Loucy (cell line): ENCODE measurements at regions not wholly inside any gene's neighbourhood (a gene's known extent, or its start where the extent isn't known, plus 50 kb on each side); places are given as distances from the start of the nearest gene placed in this dataset.

Experiments used
- H2AFZ ChIP-seq: fragments of 200-600 bp; sonication (generic); 2 replicates; pipeline ENCODE4 v1.6.0; 2016; ENCODE audit warnings: antibody characterized with exemption, mild to moderate bottlenecking, low read length, moderate library complexity
- H3F3A ChIP-seq: fragments of 200-600 bp; 2 replicates; pipeline ENCODE4 v1.6.0; 2016; ENCODE audit warnings: antibody characterized with exemption, low read depth, mild to moderate bottlenecking
- H3K27me3 ChIP-seq: fragments of 200-600 bp; sonication (generic); 2 replicates; pipeline ENCODE4 v1.6.1; 2014; ENCODE audit warnings: low read length, mild to moderate bottlenecking; ENCODE audit not compliant: insufficient read depth, poor library complexity, severe bottlenecking
- H3K36me3 ChIP-seq: fragments of 200-600 bp; sonication (generic); 2 replicates; pipeline ENCODE4 v1.6.1; 2016; ENCODE audit warnings: low read length; ENCODE audit not compliant: insufficient read depth
- H3K4me1 ChIP-seq: fragments of 200-600 bp; sonication (generic); 2 replicates; pipeline ENCODE4 v1.5.1; 2014; ENCODE audit warnings: low read length, mild to moderate bottlenecking; ENCODE audit not compliant: insufficient read depth, poor library complexity, severe bottlenecking
- H3K4me2 ChIP-seq: fragments of 200-600 bp; sonication (generic); 2 replicates; pipeline ENCODE4 v1.6.0; 2014; ENCODE audit warnings: antibody characterized with exemption, low read length, low read depth, mild to moderate bottlenecking; ENCODE audit not compliant: poor library complexity, severe bottlenecking
- H3K4me3 ChIP-seq: fragments of 200-600 bp; sonication (generic); 2 replicates; pipeline ENCODE4 v1.5.1; 2014; ENCODE audit warnings: low read length, mild to moderate bottlenecking, mixed read lengths; ENCODE audit not compliant: poor library complexity, severe bottlenecking
- H3K79me2 ChIP-seq: fragments of 200-600 bp; sonication (generic); 2 replicates; pipeline ENCODE4 v1.6.1; 2014; ENCODE audit warnings: low read length; ENCODE audit not compliant: insufficient read depth
- H3K9ac ChIP-seq: fragments of 200-600 bp; sonication (generic); 2 replicates; pipeline ENCODE4 v1.6.0; 2014; ENCODE audit warnings: mild to moderate bottlenecking, low read depth, low read length, moderate library complexity; ENCODE audit not compliant: poor library complexity, severe bottlenecking
- H3K9me2 ChIP-seq: fragments of 200-600 bp; sonication (generic); replicated peaks from 2 replicates; pipeline ENCODE4 v1.6.1; 2016; ENCODE audit warnings: low read depth, low read length, mixed read lengths
- H3K9me3 ChIP-seq: fragments of 200-600 bp; sonication (generic); 2 replicates; pipeline ENCODE4 v1.6.1; 2014; ENCODE audit warnings: mild to moderate bottlenecking, antibody characterized with exemption, low read length, low read depth; ENCODE audit not compliant: insufficient read depth
- H4K20me1 ChIP-seq: fragments of 200-600 bp; sonication (generic); 2 replicates; pipeline ENCODE4 v1.6.0; 2014; ENCODE audit warnings: antibody characterized with exemption, low read length, mild to moderate bottlenecking; ENCODE audit not compliant: insufficient read depth, poor library complexity, severe bottlenecking
- CTCF ChIP-seq: fragments of 200-600 bp; sonication (generic); conservative IDR thresholded peaks from 2 replicates; pipeline ENCODE4 v1.5.1; 2014; ENCODE audit warnings: mild to moderate bottlenecking, antibody characterized with exemption, low read length
- EZH2phosphoT487 ChIP-seq: fragments of 200-600 bp; IDR thresholded peaks from 2 replicates; pipeline ENCODE4 v1.6.1; 2018; ENCODE audit warnings: antibody characterized with exemption, mild to moderate bottlenecking, moderate library complexity, borderline replicate concordance

- no peaks in the 10 kb centered on the region for H3K36me3 ChIP-seq
- H3K4me3 ChIP-seq = no peak overlapping the region
- H3K4me1 ChIP-seq = no peaks in the 10 kb centered on the region
- no peaks in the 10 kb centered on the region for H3K27me3 ChIP-seq
- TF ChIP-seq EZH2phosphoT487 (no peak), CTCF (no peak)
- H3K9me2 ChIP-seq = no peaks in the 10 kb centered on the region
- no peak overlapping the region for H3K9ac ChIP-seq
- H3F3A ChIP-seq = no peaks in the 10 kb centered on the region
- H3K4me2 ChIP-seq = no peak overlapping the region
- H2AFZ ChIP-seq = no peak overlapping the region
- H3K9me3 ChIP-seq = no peaks in the 10 kb centered on the region
- H4K20me1 ChIP-seq = no peaks in the 10 kb centered on the region
- H3K79me2 ChIP-seq = no peaks in the 10 kb centered on the region
Observed at GRCh38 chr15:36291501-36291900, 287.9 kb upstream of the CDIN1 start.

GRCh38 chr15:36294359-36294758 is 285.1 kb upstream of the CDIN1 start:
- no peaks in the 10 kb centered on the region for H3K9me3 ChIP-seq
- no peak overlapping the region for H3K4me2 ChIP-seq
- H3K9ac ChIP-seq = no peak overlapping the region
- TF ChIP-seq EZH2phosphoT487 = no peak
- no peak for TF ChIP-seq CTCF
- H3K4me1 ChIP-seq = no peaks in the 10 kb centered on the region
- no peaks in the 10 kb centered on the region for H3K9me2 ChIP-seq
- H4K20me1 ChIP-seq = no peaks in the 10 kb centered on the region
- H3K27me3 ChIP-seq = no peaks in the 10 kb centered on the region
- H2AFZ ChIP-seq = no peak overlapping the region
- H3K79me2 ChIP-seq = no peaks in the 10 kb centered on the region
- no peak overlapping the region for H3K4me3 ChIP-seq
- no peaks in the 10 kb centered on the region for H3K36me3 ChIP-seq
- no peaks in the 10 kb centered on the region for H3F3A ChIP-seq

GRCh38 chr15:36301947-36302346 is 277.5 kb upstream of the CDIN1 start:
- H3K79me2 ChIP-seq = no peaks in the 10 kb centered on the region
- no peaks in the 10 kb centered on the region; the same call in 1 of the 2 replicates for H3K9me3 ChIP-seq
- no peaks in the 10 kb centered on the region for H3F3A ChIP-seq
- no peaks in the 10 kb centered on the region for H3K36me3 ChIP-seq
- H4K20me1 ChIP-seq = no peaks in the 10 kb centered on the region
- no peak overlapping the region for H2AFZ ChIP-seq
- H3K4me3 ChIP-seq = no peak overlapping the region
- H3K27me3 ChIP-seq = no peaks in the 10 kb centered on the region
- H3K4me1 ChIP-seq = no peaks in the 10 kb centered on the region
- no peak overlapping the region for H3K4me2 ChIP-seq
- TF ChIP-seq CTCF = no peak
- TF ChIP-seq EZH2phosphoT487 = no peak
- no peak overlapping the region for H3K9ac ChIP-seq
- H3K9me2 ChIP-seq = no peaks in the 10 kb centered on the region
